Mesendoderm (in vitro differentiated cells): ENCODE measurements at regions not wholly inside any gene's neighbourhood (a gene's known extent, or its start where the extent isn't known, plus 50 kb on each side); places are given as distances from the start of the nearest gene placed in this dataset.
A peak's percentile ranks its signal among the peaks of the same experiment; 100 is the strongest.

Experiments used
- DNase-seq: peaks from one replicate; pipeline ENCODE4 v3.0.0; 2013
- H2AK5ac ChIP-seq: 2 replicates; pipeline ENCODE4 v1.6.1; 2013; ENCODE audit warnings: low read length, inconsistent platforms
- H2BK120ac ChIP-seq: 2 replicates; pipeline ENCODE4 v1.6.1; 2013; ENCODE audit warnings: low read depth, mild to moderate bottlenecking, low read length, moderate library complexity, mixed read lengths
- H2BK15ac ChIP-seq: replicated peaks from 2 replicates; pipeline ENCODE4 v1.6.1; 2013; ENCODE audit warnings: low read depth, mild to moderate bottlenecking, moderate library complexity
- H2BK5ac ChIP-seq: 2 replicates; pipeline ENCODE4 v1.6.1; 2013; ENCODE audit warnings: low read length, inconsistent platforms
- H3K18ac ChIP-seq: 2 replicates; pipeline ENCODE4 v1.6.1; 2013; ENCODE audit warnings: mild to moderate bottlenecking, low read length, mixed read lengths
- H3K23ac ChIP-seq: one replicate; pipeline ENCODE4 v1.6.1; 2013; ENCODE audit warnings: low read length
- H3K27ac ChIP-seq: 2 replicates; pipeline ENCODE4 v1.5.1; 2013; ENCODE audit warnings: low read depth, mild to moderate bottlenecking, inconsistent platforms, low read length, moderate library complexity
- H3K27me3 ChIP-seq: 2 replicates; pipeline ENCODE4 v1.6.1; 2013; ENCODE audit warnings: low read length, control low read depth, mild to moderate bottlenecking, inconsistent platforms; ENCODE audit not compliant: insufficient read depth, poor library complexity
- H3K36me3 ChIP-seq: 2 replicates; pipeline ENCODE4 v1.6.1; 2013; ENCODE audit warnings: low read length, inconsistent platforms; ENCODE audit not compliant: control insufficient read depth, insufficient read depth
- H3K4ac ChIP-seq: one replicate; pipeline ENCODE4 v1.6.1; 2013; ENCODE audit warnings: low read depth, mild to moderate bottlenecking, low read length, moderate library complexity
- H3K4me1 ChIP-seq: 2 replicates; pipeline ENCODE4 v1.6.1; 2013; ENCODE audit warnings: low read depth, low read length, inconsistent platforms; ENCODE audit not compliant: control insufficient read depth
- H3K4me2 ChIP-seq: 2 replicates; pipeline ENCODE4 v1.6.1; 2013; ENCODE audit warnings: low read length
- H3K4me3 ChIP-seq: 2 replicates; pipeline ENCODE4 v1.5.1; 2013; ENCODE audit warnings: mild to moderate bottlenecking, low read length
- H3K56ac ChIP-seq: one replicate; pipeline ENCODE4 v1.6.1; 2013; ENCODE audit warnings: low read length
- H3K79me1 ChIP-seq: 2 replicates; pipeline ENCODE4 v1.6.1; 2013; ENCODE audit warnings: low read length, inconsistent platforms
- H3K79me2 ChIP-seq: 2 replicates; pipeline ENCODE4 v1.6.1; 2013; ENCODE audit warnings: mild to moderate bottlenecking, low read length; ENCODE audit not compliant: control insufficient read depth, insufficient read depth
- H3K9ac ChIP-seq: 2 replicates; pipeline ENCODE4 v1.6.1; 2013; ENCODE audit warnings: low read length, inconsistent platforms
- H4K5ac ChIP-seq: one replicate; pipeline ENCODE4 v1.6.1; 2013; ENCODE audit warnings: low read length
- H4K8ac ChIP-seq: one replicate; pipeline ENCODE4 v1.6.1; 2013; ENCODE audit warnings: low read depth, mild to moderate bottlenecking, control low read depth, low read length, moderate library complexity
- WGBS: extraction: QIAGEN DNeasy Blood & Tissue Kit; methylation state at CpG from one replicate; pipeline ENCODE4 v1.1.7; 2013; ENCODE audit warnings: low lambda C conversion rate, missing lambda C conversion rate; ENCODE audit not compliant: insufficient coverage; ENCODE audit errors: extremely low coverage; 5-methylcytosine and 5-hydroxymethylcytosine counted together

GRCh38 chr5:128626536-128627090 is 88.6 kb upstream of the FBN2 start:
- Histone ChIP-seq H3K4ac (no peak overlapping the region), H3K27ac (no peak overlapping the region), H3K79me2 (no peaks in the 10 kb centered on the region), H4K8ac (no peak overlapping the region), H3K79me1 (no peaks in the 10 kb centered on the region), H3K4me1 (no peaks in the 10 kb centered on the region), H4K5ac (no peak overlapping the region), H2AK5ac (no peak overlapping the region), H3K9ac (no peak overlapping the region), H2BK15ac (no peak overlapping the region), H3K23ac (no peak overlapping the region), H3K4me2 (no peak overlapping the region), H2BK120ac (no peak overlapping the region), H3K27me3 (no peaks in the 10 kb centered on the region), H3K4me3 (no peak overlapping the region), H2BK5ac (no peak overlapping the region), H3K36me3 (no peaks in the 10 kb centered on the region), H3K18ac (no peak overlapping the region), H3K56ac (no peak overlapping the region)
- no peak for DNase-seq
- no CpG with 5 or more reads among the region's 1 CpG for WGBS

GRCh38 chr5:128627939-128628338 is 89.9 kb upstream of the FBN2 start:
- H3K36me3 ChIP-seq: no peaks in the 10 kb centered on the region
- H3K27me3 ChIP-seq: no peaks in the 10 kb centered on the region
- no peak overlapping the region for H4K8ac ChIP-seq
- no peak overlapping the region for H2BK15ac ChIP-seq
- WGBS: no CpG with 5 or more reads among the region's 1 CpG
- H3K4me1 ChIP-seq: no peaks in the 10 kb centered on the region
- H3K18ac ChIP-seq: no peak overlapping the region
- no peak overlapping the region for H3K9ac ChIP-seq
- H2BK120ac ChIP-seq: no peak overlapping the region
- H4K5ac ChIP-seq: no peak overlapping the region
- no peaks in the 10 kb centered on the region for H3K79me2 ChIP-seq
- H3K23ac ChIP-seq: no peak overlapping the region
- no peak overlapping the region for H3K4me2 ChIP-seq
- H3K79me1 ChIP-seq: no peaks in the 10 kb centered on the region
- no peak overlapping the region for H3K27ac ChIP-seq
- H2AK5ac ChIP-seq: no peak overlapping the region
- no peak overlapping the region for H2BK5ac ChIP-seq
- no peak overlapping the region for H3K56ac ChIP-seq
- no peak for DNase-seq
- no peak overlapping the region for H3K4ac ChIP-seq
- H3K4me3 ChIP-seq: no peak overlapping the region

- no peak overlapping the region for H4K5ac ChIP-seq
- H3K36me3 ChIP-seq: no peaks in the 10 kb centered on the region
- whole genome bisulfite sequencing: no CpG with 5 or more reads among the region's 3 CpGs
- no peaks in the 10 kb centered on the region for H3K4me1 ChIP-seq
- no peak overlapping the region for H3K4me3 ChIP-seq
- no peak overlapping the region for H3K4ac ChIP-seq
- H3K9ac ChIP-seq: no peak overlapping the region
- H3K27me3 ChIP-seq: no peaks in the 10 kb centered on the region
- H2BK120ac ChIP-seq: no peak overlapping the region
- no peak overlapping the region for H3K23ac ChIP-seq
- DNase-seq: peak; percentile 45
- H3K79me2 ChIP-seq: no peaks in the 10 kb centered on the region
- no peak overlapping the region for H3K4me2 ChIP-seq
- H3K18ac ChIP-seq: no peak overlapping the region
- no peak overlapping the region for H4K8ac ChIP-seq
- no peak overlapping the region for H2AK5ac ChIP-seq
- no peak overlapping the region for H3K56ac ChIP-seq
- no peaks in the 10 kb centered on the region for H3K79me1 ChIP-seq
- no peak overlapping the region for H2BK15ac ChIP-seq
- no peak overlapping the region for H2BK5ac ChIP-seq
- no peak overlapping the region for H3K27ac ChIP-seq
Measured at GRCh38 chr5:128629157-128629556, 91.1 kb upstream of the FBN2 start.

DNA sequence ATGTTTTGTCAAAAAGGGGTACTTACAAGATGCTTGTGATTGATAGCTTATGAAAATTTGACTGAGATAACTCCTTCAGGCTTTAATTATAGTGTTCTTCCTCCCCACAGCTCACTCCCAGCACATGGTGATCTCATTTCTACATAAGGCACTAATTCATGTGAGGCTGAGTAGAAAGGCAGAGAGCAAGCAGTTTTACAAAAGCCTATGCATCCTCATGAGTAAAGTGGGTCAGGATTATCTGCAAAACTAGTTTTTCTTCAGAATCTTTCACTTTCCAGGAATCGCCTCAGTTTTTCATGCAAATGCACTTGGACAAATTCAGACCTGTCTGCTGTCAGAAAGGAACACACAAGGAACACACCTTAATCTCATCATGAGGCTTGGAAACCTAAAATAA is 92.1 kb upstream of the FBN2 start:
- H3K23ac ChIP-seq: no peak overlapping the region
- H2BK5ac ChIP-seq: no peak overlapping the region
- no CpG with 5 or more reads among the region's 1 CpG for WGBS
- H3K36me3 ChIP-seq: no peaks in the 10 kb centered on the region
- H3K79me1 ChIP-seq: no peaks in the 10 kb centered on the region
- H3K4me2 ChIP-seq: no peak overlapping the region
- no peak overlapping the region for H3K18ac ChIP-seq
- no peak overlapping the region for H2AK5ac ChIP-seq
- no peak for DNase-seq
- no peak overlapping the region for H3K4me3 ChIP-seq
- no peak overlapping the region for H2BK120ac ChIP-seq
- no peaks in the 10 kb centered on the region for H3K79me2 ChIP-seq
- H3K27me3 ChIP-seq: no peaks in the 10 kb centered on the region
- H2BK15ac ChIP-seq: no peak overlapping the region
- H4K8ac ChIP-seq: no peak overlapping the region
- no peak overlapping the region for H3K56ac ChIP-seq
- no peak overlapping the region for H4K5ac ChIP-seq
- H3K4ac ChIP-seq: no peak overlapping the region
- H3K27ac ChIP-seq: no peak overlapping the region
- H3K4me1 ChIP-seq: no peaks in the 10 kb centered on the region
- no peak overlapping the region for H3K9ac ChIP-seq

DNA sequence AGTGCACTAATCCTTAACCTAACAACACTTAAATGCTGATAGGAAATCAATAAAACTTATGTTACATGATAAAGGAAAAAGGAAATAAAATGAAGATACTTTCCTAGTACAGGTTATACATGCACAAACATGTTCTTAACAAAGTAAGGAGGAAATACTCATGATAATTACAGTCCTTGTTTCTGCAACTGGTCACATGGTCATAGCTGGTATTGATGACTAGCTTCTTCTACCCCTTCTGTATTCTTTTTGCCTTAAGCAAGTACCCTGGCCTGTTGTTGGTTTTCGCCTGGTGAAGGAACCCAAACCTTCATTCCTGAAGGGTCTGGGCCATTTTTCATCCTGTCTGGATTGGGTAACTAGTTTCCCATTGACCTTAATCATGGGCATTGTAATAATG is 93.7 kb upstream of the FBN2 start:
- Histone ChIP-seq H3K36me3 (no peaks in the 10 kb centered on the region), H3K4ac (no peak overlapping the region), H3K27me3 (no peaks in the 10 kb centered on the region), H3K9ac (no peak overlapping the region), H4K5ac (no peak overlapping the region), H3K4me3 (no peak overlapping the region), H2BK5ac (no peak overlapping the region), H2BK120ac (no peak overlapping the region), H3K56ac (no peak overlapping the region), H3K79me1 (no peaks in the 10 kb centered on the region), H4K8ac (no peak overlapping the region), H3K79me2 (no peaks in the 10 kb centered on the region), H3K18ac (no peak overlapping the region), H2AK5ac (no peak overlapping the region), H2BK15ac (no peak overlapping the region), H3K23ac (no peak overlapping the region), H3K27ac (no peak overlapping the region), H3K4me2 (no peak overlapping the region), H3K4me1 (no peaks in the 10 kb centered on the region)
- no peak for DNase-seq
- no CpG with 5 or more reads among the region's 1 CpG for WGBS

- H2BK15ac ChIP-seq: no peak overlapping the region
- no peak overlapping the region for H2BK5ac ChIP-seq
- H3K79me2 ChIP-seq: no peaks in the 10 kb centered on the region
- H4K8ac ChIP-seq: no peak overlapping the region
- no peaks in the 10 kb centered on the region for H3K4me1 ChIP-seq
- WGBS: no CpG with 5 or more reads among the region's 6 CpGs
- H3K18ac ChIP-seq: no peak overlapping the region
- H4K5ac ChIP-seq: no peak overlapping the region
- H3K27me3 ChIP-seq: no peaks in the 10 kb centered on the region
- no peak overlapping the region for H3K4me3 ChIP-seq
- no peak overlapping the region for H3K4me2 ChIP-seq
- no peak overlapping the region for H3K23ac ChIP-seq
- no peaks in the 10 kb centered on the region for H3K36me3 ChIP-seq
- H3K4ac ChIP-seq: no peak overlapping the region
- no peak overlapping the region for H2AK5ac ChIP-seq
- no peak overlapping the region for H3K56ac ChIP-seq
- no peaks in the 10 kb centered on the region for H3K79me1 ChIP-seq
- peak; percentile 82 for DNase-seq
- no peak overlapping the region for H2BK120ac ChIP-seq
- no peak overlapping the region for H3K9ac ChIP-seq
- H3K27ac ChIP-seq: no peak overlapping the region
Measured at GRCh38 chr5:128632264-128632663, 94.2 kb upstream of the FBN2 start.
